Thyroid gland (tissue), 4 donors: ENCODE measurements at regions not wholly inside any gene's neighbourhood (a gene's known extent, or its start where the extent isn't known, plus 50 kb on each side); places are given as distances from the start of the nearest gene placed in this dataset.

Experiments used
- POLR2A ChIP-seq, 2 donors: fragments of 450-650 bp; IDR thresholded peaks; one replicate each; pipeline ENCODE4 v1.6.1; 2017; ENCODE audit warnings: antibody characterized with exemption in 2 of 2, mild to moderate bottlenecking in 2 of 2, moderate library complexity in 1 of 2
- TF ChIP-seq, protein P1 (sequence below), 6 experiments: fragments of 200-600 bp in 3 of 6; fragments of 450-650 bp in 3 of 6; sonication (generic) in 3 of 6; IDR thresholded peaks; one replicate each; pipeline ENCODE4 v1.5.1; 2016 to 2019; ENCODE audit warnings: antibody characterized with exemption in 6 of 6, mild to moderate bottlenecking in 2 of 6, inconsistent platforms in 1 of 6, moderate library complexity in 1 of 6

DNA sequence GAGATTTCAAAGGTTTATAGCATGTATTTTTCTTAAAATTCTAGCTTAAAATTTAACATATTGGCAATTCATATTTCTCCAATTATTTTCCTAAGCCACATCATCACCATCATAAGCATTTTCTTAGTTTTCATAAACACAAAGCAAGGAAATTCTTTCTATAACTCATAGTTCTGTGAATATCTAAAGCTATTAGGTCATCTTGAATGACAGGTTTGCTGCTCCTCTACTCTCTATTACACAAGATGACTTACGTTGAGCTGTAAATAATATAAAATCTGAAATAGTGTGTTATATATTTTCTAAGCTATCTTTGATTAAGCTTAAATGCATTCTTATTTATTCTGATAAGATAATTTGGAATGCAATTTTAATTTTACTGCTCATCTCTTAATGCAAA, 984.6 kb upstream of the CNTNAP5 start:
- TF ChIP-seq, protein P1, sequence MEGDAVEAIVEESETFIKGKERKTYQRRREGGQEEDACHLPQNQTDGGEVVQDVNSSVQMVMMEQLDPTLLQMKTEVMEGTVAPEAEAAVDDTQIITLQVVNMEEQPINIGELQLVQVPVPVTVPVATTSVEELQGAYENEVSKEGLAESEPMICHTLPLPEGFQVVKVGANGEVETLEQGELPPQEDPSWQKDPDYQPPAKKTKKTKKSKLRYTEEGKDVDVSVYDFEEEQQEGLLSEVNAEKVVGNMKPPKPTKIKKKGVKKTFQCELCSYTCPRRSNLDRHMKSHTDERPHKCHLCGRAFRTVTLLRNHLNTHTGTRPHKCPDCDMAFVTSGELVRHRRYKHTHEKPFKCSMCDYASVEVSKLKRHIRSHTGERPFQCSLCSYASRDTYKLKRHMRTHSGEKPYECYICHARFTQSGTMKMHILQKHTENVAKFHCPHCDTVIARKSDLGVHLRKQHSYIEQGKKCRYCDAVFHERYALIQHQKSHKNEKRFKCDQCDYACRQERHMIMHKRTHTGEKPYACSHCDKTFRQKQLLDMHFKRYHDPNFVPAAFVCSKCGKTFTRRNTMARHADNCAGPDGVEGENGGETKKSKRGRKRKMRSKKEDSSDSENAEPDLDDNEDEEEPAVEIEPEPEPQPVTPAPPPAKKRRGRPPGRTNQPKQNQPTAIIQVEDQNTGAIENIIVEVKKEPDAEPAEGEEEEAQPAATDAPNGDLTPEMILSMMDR (IDR thresholded peaks at IDR 0.05) = no peak
- no peak for TF ChIP-seq POLR2A (IDR thresholded peaks at IDR 0.05)
